Activated CD4-positive, alpha-beta T cell treated with anti-CD3 and anti-CD28 coated beads for 1 hour (primary cell): ENCODE measurements at regions not wholly inside any gene's neighbourhood (a gene's known extent, or its start where the extent isn't known, plus 50 kb on each side); places are given as distances from the start of the nearest gene placed in this dataset.

Experiments used
- DNase-seq: peaks from one replicate; pipeline ENCODE4 v3.0.0-alpha.2; 2020

GRCh38 chr6:44561060-44561623 is 173.6 kb downstream of the CDC5L start:
- DNase-seq: no peak

- no peak for DNase-seq
These were observed 174.5 kb downstream of the CDC5L start for GRCh38 chr6:44561832-44562665.

GRCh38 chr6:44563397-44563796 is 175.9 kb downstream of the CDC5L start:
- no peak for DNase-seq

- no peak for DNase-seq
These were observed 177.5 kb downstream of the CDC5L start for GRCh38 chr6:44564906-44565524.

GRCh38 chr6:44567406-44567805 is 179.9 kb downstream of the CDC5L start:
- DNase-seq: no peak

GRCh38 chr6:44569131-44569530 is 181.6 kb downstream of the CDC5L start:
- DNase-seq: no peak

GRCh38 chr6:44569931-44570385 is 182.5 kb downstream of the CDC5L start:
- DNase-seq: no peak

- no peak for DNase-seq
These were observed 184.0 kb downstream of the CDC5L start for GRCh38 chr6:44571510-44571909.

GRCh38 chr6:44572346-44572745 is 184.8 kb downstream of the CDC5L start:
- DNase-seq: no peak

GRCh38 chr6:44575644-44576043 is 188.1 kb downstream of the CDC5L start:
- no peak for DNase-seq

- DNase-seq: no peak
These were observed 188.7 kb downstream of the CDC5L start for GRCh38 chr6:44576132-44576631.

- DNase-seq: no peak
These were observed 193.4 kb downstream of the CDC5L start for GRCh38 chr6:44580901-44581300.

- no peak for DNase-seq
These were observed 195.4 kb downstream of the CDC5L start for GRCh38 chr6:44582930-44583329.

GRCh38 chr6:44590471-44590870 is 203.0 kb downstream of the CDC5L start:
- no peak for DNase-seq

GRCh38 chr6:44593539-44593944 is 206.0 kb downstream of the CDC5L start:
- peak; percentile 12 for DNase-seq

GRCh38 chr6:44594481-44594880 is 207.0 kb downstream of the CDC5L start:
- DNase-seq: no peak

GRCh38 chr6:44598679-44599078 is 211.2 kb downstream of the CDC5L start:
- no peak for DNase-seq

GRCh38 chr6:44599672-44600071 is 212.2 kb downstream of the CDC5L start:
- DNase-seq: no peak

GRCh38 chr6:44603044-44603686 is 215.7 kb downstream of the CDC5L start:
- no peak for DNase-seq

GRCh38 chr6:44606504-44606903 is 219.0 kb downstream of the CDC5L start:
- DNase-seq: no peak

GRCh38 chr6:44606976-44607375 is 219.5 kb downstream of the CDC5L start:
- no peak for DNase-seq

GRCh38 chr6:44608175-44608574 is 220.7 kb downstream of the CDC5L start:
- DNase-seq: no peak

- no peak for DNase-seq
These were observed 221.6 kb downstream of the CDC5L start for GRCh38 chr6:44609051-44609612.
